ENCODE measurements at regions not wholly inside any gene's neighbourhood (a gene's known extent, or its start where the extent isn't known, plus 50 kb on each side); places are given as distances from the start of the nearest gene placed in this dataset.

- Histone ChIP-seq H3K27me3 (no peaks in the 10 kb centered on the region), H3K27ac (no peak overlapping the region), H3K36me3 (no peaks in the 10 kb centered on the region), H3K4me3 (no peak overlapping the region), H3K4me1 (no peaks in the 10 kb centered on the region), H3K9me3 (no peaks in the 10 kb centered on the region)
- TF ChIP-seq POLR2A (IDR thresholded peaks at IDR 0.05) (no peak), POLR2AphosphoS5 (IDR thresholded peaks at IDR 0.05; ENCODE audit: insufficient read depth in 1 of 2, low read depth in 1 of 2) (no peak), CTCF (IDR thresholded peaks at IDR 0.05) (no peak)
- DNase-seq (ENCODE audit: extremely low spot score in 2 of 2), result no peak
- intact Hi-C loops (cut with DNase I), result no loop called here
Observed at GRCh38 chr2:199684168-199684567, 166.8 kb downstream of the FTCDNL1 start.

GRCh38 chr2:199682001-199682400 is 169.0 kb downstream of the FTCDNL1 start:
- Histone ChIP-seq H3K36me3 (no peaks in the 10 kb centered on the region), H3K27ac (no peak overlapping the region), H3K27me3 (no peaks in the 10 kb centered on the region), H3K4me3 (no peak overlapping the region), H3K4me1 (no peaks in the 10 kb centered on the region), H3K9me3 (no peaks in the 10 kb centered on the region)
- DNase-seq (ENCODE audit: extremely low spot score in 2 of 2), result no peak
- intact Hi-C loops (cut with DNase I), result no loop called here
- TF ChIP-seq POLR2AphosphoS5 (IDR thresholded peaks at IDR 0.05; ENCODE audit: insufficient read depth in 1 of 2, low read depth in 1 of 2) (no peak), CTCF (IDR thresholded peaks at IDR 0.05) (no peak), POLR2A (IDR thresholded peaks at IDR 0.05) (no peak)

GRCh38 chr2:199680482-199680881 is 170.5 kb downstream of the FTCDNL1 start:
- intact Hi-C loops (cut with DNase I), result no loop called here
- TF ChIP-seq POLR2AphosphoS5 (IDR thresholded peaks at IDR 0.05; ENCODE audit: insufficient read depth in 1 of 2, low read depth in 1 of 2) (no peak), CTCF (IDR thresholded peaks at IDR 0.05) (no peak), POLR2A (IDR thresholded peaks at IDR 0.05) (no peak)

GRCh38 chr2:199679883-199680282 is 171.1 kb downstream of the FTCDNL1 start:
- no peaks in the 10 kb centered on the region for H3K36me3 ChIP-seq
- no peak overlapping the region for H3K27ac ChIP-seq
- intact Hi-C loops (cut with DNase I), result no loop called here
- no peaks in the 10 kb centered on the region for H3K27me3 ChIP-seq
- TF ChIP-seq CTCF (IDR thresholded peaks at IDR 0.05) (no peak), POLR2AphosphoS5 (IDR thresholded peaks at IDR 0.05; ENCODE audit: insufficient read depth in 1 of 2, low read depth in 1 of 2) (no peak), POLR2A (IDR thresholded peaks at IDR 0.05) (no peak)
- no peak overlapping the region for H3K4me3 ChIP-seq
- H3K4me1 ChIP-seq, result no peaks in the 10 kb centered on the region
- no peak for DNase-seq (ENCODE audit: extremely low spot score in 2 of 2)
- no peaks in the 10 kb centered on the region for H3K9me3 ChIP-seq

More at GRCh38 chr2:199680482-199680881, 170.5 kb downstream of the FTCDNL1 start:
- DNase-seq (ENCODE audit: extremely low spot score in 2 of 2), result no peak
- Histone ChIP-seq H3K4me3 (no peak overlapping the region), H3K4me1 (no peaks in the 10 kb centered on the region), H3K9me3 (no peaks in the 10 kb centered on the region), H3K27ac (no peak overlapping the region), H3K36me3 (no peaks in the 10 kb centered on the region), H3K27me3 (no peaks in the 10 kb centered on the region)

- Histone ChIP-seq H3K4me3 (no peak overlapping the region), H3K27ac (no peak overlapping the region), H3K9me3 (no peaks in the 10 kb centered on the region), H3K4me1 (no peaks in the 10 kb centered on the region), H3K27me3 (no peaks in the 10 kb centered on the region), H3K36me3 (no peaks in the 10 kb centered on the region)
- intact Hi-C loops (cut with DNase I), result no loop called here
- TF ChIP-seq POLR2A (IDR thresholded peaks at IDR 0.05), result no peak
- no peak for TF ChIP-seq POLR2AphosphoS5 (IDR thresholded peaks at IDR 0.05; ENCODE audit: insufficient read depth in 1 of 2, low read depth in 1 of 2)
- no peak for TF ChIP-seq CTCF (IDR thresholded peaks at IDR 0.05)
- DNase-seq (ENCODE audit: extremely low spot score in 2 of 2), result no peak
Observed at GRCh38 chr2:199677881-199678280, 173.1 kb downstream of the FTCDNL1 start.

Measured in vagina (tissue), 2 donors.